WTC11 (cell line): ENCODE measurements at regions not wholly inside any gene's neighbourhood (a gene's known extent, or its start where the extent isn't known, plus 50 kb on each side); places are given as distances from the start of the nearest gene placed in this dataset.

Experiments used
- ATAC-seq: fragments of 200-7000 bp; cut with Tn5 transposase; 2 replicates; pipeline ENCODE4 v1.10.0; 2021; ENCODE audit warnings: mild to moderate bottlenecking, moderate library complexity
- CTCF ChIA-PET: fragments of 300-600 bp; sonication (Branson Sonifier 250); formaldehyde crosslinking; loops from one replicate; lab custom pipeline; 2021; ENCODE audit warnings: antibody characterized with exemption; lab: Charles Lee
- POLR2A ChIA-PET: fragments of 350-600 bp; sonication (Branson Sonifier 250); formaldehyde crosslinking; loops from one replicate; lab custom pipeline; 2021; ENCODE audit warnings: antibody characterized with exemption; lab: Charles Lee
- DNase-seq: peaks from one replicate; pipeline ENCODE4 v3.0.0; 2021; ENCODE audit warnings: low spot score
- H3K27ac Mint-ChIP-seq: 2 replicates; pipeline ENCODE4 v1.8.0; 2021; ENCODE audit warnings: mixed read lengths
- H3K27me3 Mint-ChIP-seq: 2 replicates; pipeline ENCODE4 v1.8.0; 2021; ENCODE audit warnings: low read depth, mild to moderate bottlenecking, moderate library complexity, mixed read lengths
- H3K36me3 Mint-ChIP-seq: 2 replicates; pipeline ENCODE4 v1.8.0; 2021; ENCODE audit warnings: mixed read lengths
- H3K4me1 Mint-ChIP-seq: 2 replicates; pipeline ENCODE4 v1.8.0; 2022; ENCODE audit warnings: mixed read lengths
- H3K4me3 Mint-ChIP-seq: 2 replicates; pipeline ENCODE4 v1.8.0; 2021; ENCODE audit warnings: mild to moderate bottlenecking, moderate library complexity, mixed read lengths
- H3K9me3 Mint-ChIP-seq: 2 replicates; pipeline ENCODE4 v1.8.0; 2021; ENCODE audit warnings: mixed read lengths
- ATF3 ChIP-seq: sonication (generic); formaldehyde crosslinking; conservative IDR thresholded peaks from 2 replicates; pipeline ENCODE4 v1.8.1; 2022; ENCODE audit warnings: mild to moderate bottlenecking, missing genetic modification reagents
- CDX4 ChIP-seq: fragments of 250-450 bp; sonication (Bioruptor Pico); IDR thresholded peaks from 2 replicates; pipeline ENCODE4 v1.9.0; 2021; ENCODE audit warnings: moderate library complexity, mild to moderate bottlenecking, inconsistent platforms, borderline replicate concordance
- E2F4 ChIP-seq: sonication (generic); formaldehyde crosslinking; IDR thresholded peaks from 2 replicates; pipeline ENCODE4 v1.8.1; 2022; ENCODE audit warnings: low read depth, mild to moderate bottlenecking, moderate library complexity, missing genetic modification reagents, borderline replicate concordance
- EMX1 ChIP-seq: fragments of 250-450 bp; sonication (Bioruptor Pico); IDR thresholded peaks from 2 replicates; pipeline ENCODE4 v1.8.0; 2021; ENCODE audit warnings: mild to moderate bottlenecking
- FOXK1 ChIP-seq: sonication (generic); formaldehyde crosslinking; IDR thresholded peaks from 2 replicates; pipeline ENCODE4 v1.8.0; 2022; ENCODE audit warnings: mild to moderate bottlenecking, moderate library complexity, missing genetic modification reagents
- GRHL2 ChIP-seq: fragments of 250-450 bp; sonication (Bioruptor Pico); IDR thresholded peaks from 2 replicates; pipeline ENCODE4 v1.8.0; 2022; ENCODE audit warnings: mild to moderate bottlenecking, moderate library complexity; ENCODE audit not compliant: insufficient replicate concordance, severe bottlenecking
- JAZF1 ChIP-seq: fragments of 250-450 bp; sonication (Bioruptor Pico); IDR thresholded peaks from 2 replicates; pipeline ENCODE4 v1.9.0; 2021; ENCODE audit warnings: moderate library complexity, mild to moderate bottlenecking, inconsistent platforms
- KAT7 ChIP-seq: sonication (generic); formaldehyde crosslinking; IDR thresholded peaks from 2 replicates; pipeline ENCODE4 v1.8.1; 2023; ENCODE audit warnings: missing genetic modification reagents, mild to moderate bottlenecking, borderline replicate concordance
- NR1H2 ChIP-seq: sonication (generic); formaldehyde crosslinking; IDR thresholded peaks from 2 replicates; pipeline ENCODE4 v1.9.0; 2021; ENCODE audit warnings: mild to moderate bottlenecking, moderate library complexity, missing genetic modification reagents
- NR2C2 ChIP-seq: sonication (generic); formaldehyde crosslinking; IDR thresholded peaks from 2 replicates; pipeline ENCODE4 v1.8.0; 2022; ENCODE audit warnings: mild to moderate bottlenecking, missing genetic modification reagents
- SP1 ChIP-seq: sonication (generic); formaldehyde crosslinking; conservative IDR thresholded peaks from 2 replicates; pipeline ENCODE4 v1.8.1; 2022; ENCODE audit warnings: missing genetic modification reagents
- TCF7 ChIP-seq: sonication (generic); formaldehyde crosslinking; IDR thresholded peaks from 2 replicates; pipeline ENCODE4 v1.8.0; 2022; ENCODE audit warnings: mild to moderate bottlenecking, low read depth, missing genetic modification reagents, moderate library complexity
- TEAD4 ChIP-seq: sonication (generic); formaldehyde crosslinking; IDR thresholded peaks from 2 replicates; pipeline ENCODE4 v1.8.0; 2022; ENCODE audit warnings: mild to moderate bottlenecking, missing genetic modification reagents
- ZBTB43 ChIP-seq: sonication (generic); formaldehyde crosslinking; IDR thresholded peaks from 2 replicates; pipeline ENCODE4 v1.8.1; 2023; ENCODE audit warnings: mild to moderate bottlenecking, missing genetic modification reagents
- ZNF219 ChIP-seq: sonication (generic); formaldehyde crosslinking; IDR thresholded peaks from 2 replicates; pipeline ENCODE4 v1.8.0; 2023; ENCODE audit warnings: missing genetic modification reagents, mild to moderate bottlenecking, borderline replicate concordance
- ZNF232 ChIP-seq: sonication (generic); formaldehyde crosslinking; IDR thresholded peaks from 2 replicates; pipeline ENCODE4 v1.8.0; 2022; ENCODE audit warnings: mild to moderate bottlenecking, missing genetic modification reagents
- TF ChIP-seq, protein P1 (sequence below): sonication (generic); formaldehyde crosslinking; IDR thresholded peaks from 2 replicates; pipeline ENCODE4 v1.8.1; 2022; ENCODE audit warnings: low read depth, missing genetic modification reagents, borderline replicate concordance
- TF ChIP-seq, protein P2 (sequence below): sonication (generic); formaldehyde crosslinking; IDR thresholded peaks from 2 replicates; pipeline ENCODE4 v1.8.0; 2022; ENCODE audit warnings: mild to moderate bottlenecking, missing genetic modification reagents

DNA sequence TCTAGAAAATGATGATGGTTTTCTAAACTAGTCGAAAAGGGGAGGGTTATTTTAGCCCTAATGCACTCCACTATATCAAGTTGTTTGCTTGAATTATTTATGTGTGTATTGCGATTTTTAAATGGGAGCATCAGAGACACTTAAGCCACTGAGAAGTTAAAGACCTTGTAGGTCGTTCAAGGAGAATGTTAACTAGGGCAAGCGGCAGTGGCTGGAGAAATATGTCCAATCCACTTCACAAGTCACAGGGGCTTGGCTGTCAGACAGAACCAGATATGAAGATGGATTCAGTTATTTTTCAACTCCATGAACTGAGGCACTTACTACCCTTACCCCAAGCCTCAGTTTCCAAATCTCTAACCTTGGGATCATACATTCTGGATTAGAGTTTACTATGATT is 702.0 kb downstream of the CDH11 start (continued):
- TF ChIP-seq, protein P1, sequence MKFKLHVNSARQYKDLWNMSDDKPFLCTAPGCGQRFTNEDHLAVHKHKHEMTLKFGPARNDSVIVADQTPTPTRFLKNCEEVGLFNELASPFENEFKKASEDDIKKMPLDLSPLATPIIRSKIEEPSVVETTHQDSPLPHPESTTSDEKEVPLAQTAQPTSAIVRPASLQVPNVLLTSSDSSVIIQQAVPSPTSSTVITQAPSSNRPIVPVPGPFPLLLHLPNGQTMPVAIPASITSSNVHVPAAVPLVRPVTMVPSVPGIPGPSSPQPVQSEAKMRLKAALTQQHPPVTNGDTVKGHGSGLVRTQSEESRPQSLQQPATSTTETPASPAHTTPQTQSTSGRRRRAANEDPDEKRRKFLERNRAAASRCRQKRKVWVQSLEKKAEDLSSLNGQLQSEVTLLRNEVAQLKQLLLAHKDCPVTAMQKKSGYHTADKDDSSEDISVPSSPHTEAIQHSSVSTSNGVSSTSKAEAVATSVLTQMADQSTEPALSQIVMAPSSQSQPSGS (CRISPR knock-in tag) = no peak
- TF ChIP-seq EMX1 (CRISPR knock-in tag) (no peak), TEAD4 (CRISPR knock-in tag) (no peak), ATF3 (CRISPR knock-in tag) (no peak), SP1 (no peak), ZBTB43 (CRISPR knock-in tag) (no peak), E2F4 (CRISPR knock-in tag) (no peak), CDX4 (no peak), TCF7 (CRISPR knock-in tag) (no peak), GRHL2 (no peak), ZNF232 (CRISPR knock-in tag) (no peak)
- TF ChIP-seq, protein P2, sequence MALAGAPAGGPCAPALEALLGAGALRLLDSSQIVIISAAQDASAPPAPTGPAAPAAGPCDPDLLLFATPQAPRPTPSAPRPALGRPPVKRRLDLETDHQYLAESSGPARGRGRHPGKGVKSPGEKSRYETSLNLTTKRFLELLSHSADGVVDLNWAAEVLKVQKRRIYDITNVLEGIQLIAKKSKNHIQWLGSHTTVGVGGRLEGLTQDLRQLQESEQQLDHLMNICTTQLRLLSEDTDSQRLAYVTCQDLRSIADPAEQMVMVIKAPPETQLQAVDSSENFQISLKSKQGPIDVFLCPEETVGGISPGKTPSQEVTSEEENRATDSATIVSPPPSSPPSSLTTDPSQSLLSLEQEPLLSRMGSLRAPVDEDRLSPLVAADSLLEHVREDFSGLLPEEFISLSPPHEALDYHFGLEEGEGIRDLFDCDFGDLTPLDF (CRISPR knock-in tag) = no peak

GRCh38 chr16:64417711-64418227 is 704.1 kb downstream of the CDH11 start:
- CTCF ChIA-PET = no interaction called here
- H3K27ac Mint-ChIP-seq = no peak overlapping the region
- POLR2A ChIA-PET = no interaction called here
- no peak for TF ChIP-seq NR2C2
- no peak for TF ChIP-seq NR1H2 (CRISPR knock-in tag)
- TF ChIP-seq ATF3 (CRISPR knock-in tag) = no peak
- TF ChIP-seq JAZF1 (CRISPR knock-in tag) = no peak
- TF ChIP-seq E2F4 (CRISPR knock-in tag) = no peak
- TF ChIP-seq KAT7 (CRISPR knock-in tag) = no peak
- no peak for TF ChIP-seq FOXK1 (CRISPR knock-in tag)
- no peak for TF ChIP-seq ZNF219
- TF ChIP-seq, all 79 proteins: peak for 0
- Mint-ChIP-seq H3K27me3 (no peaks in the 10 kb centered on the region), H3K4me1 (no peaks in the 10 kb centered on the region), H3K9me3 (peaks cover 24% of the 10 kb centered on the region), H3K4me3 (no peak overlapping the region), H3K36me3 (peaks cover 15% of the 10 kb centered on the region)
- DNase-seq (no peak), ATAC-seq (no peak)
